HL-60 (cell line): ENCODE measurements at regions not wholly inside any gene's neighbourhood (a gene's known extent, or its start where the extent isn't known, plus 50 kb on each side); places are given as distances from the start of the nearest gene placed in this dataset.

Experiments used
- POLR2AphosphoS5 ChIP-seq: IDR thresholded peaks from 2 replicates; pipeline ENCODE4 v1.6.1; 2012; ENCODE audit warnings: low read depth
- TF ChIP-seq, protein P1 (sequence below): IDR thresholded peaks from one replicate; pipeline ENCODE4 v1.5.1; 2011; ENCODE audit warnings: low read length, control low read depth, inconsistent platforms; ENCODE audit not compliant: insufficient read depth

- TF ChIP-seq, protein P1, sequence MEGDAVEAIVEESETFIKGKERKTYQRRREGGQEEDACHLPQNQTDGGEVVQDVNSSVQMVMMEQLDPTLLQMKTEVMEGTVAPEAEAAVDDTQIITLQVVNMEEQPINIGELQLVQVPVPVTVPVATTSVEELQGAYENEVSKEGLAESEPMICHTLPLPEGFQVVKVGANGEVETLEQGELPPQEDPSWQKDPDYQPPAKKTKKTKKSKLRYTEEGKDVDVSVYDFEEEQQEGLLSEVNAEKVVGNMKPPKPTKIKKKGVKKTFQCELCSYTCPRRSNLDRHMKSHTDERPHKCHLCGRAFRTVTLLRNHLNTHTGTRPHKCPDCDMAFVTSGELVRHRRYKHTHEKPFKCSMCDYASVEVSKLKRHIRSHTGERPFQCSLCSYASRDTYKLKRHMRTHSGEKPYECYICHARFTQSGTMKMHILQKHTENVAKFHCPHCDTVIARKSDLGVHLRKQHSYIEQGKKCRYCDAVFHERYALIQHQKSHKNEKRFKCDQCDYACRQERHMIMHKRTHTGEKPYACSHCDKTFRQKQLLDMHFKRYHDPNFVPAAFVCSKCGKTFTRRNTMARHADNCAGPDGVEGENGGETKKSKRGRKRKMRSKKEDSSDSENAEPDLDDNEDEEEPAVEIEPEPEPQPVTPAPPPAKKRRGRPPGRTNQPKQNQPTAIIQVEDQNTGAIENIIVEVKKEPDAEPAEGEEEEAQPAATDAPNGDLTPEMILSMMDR, result no peak
- TF ChIP-seq POLR2AphosphoS5, result no peak
Observed at GRCh38 chr10:57102236-57102635, 741.2 kb upstream of the ZWINT start.
